ENCODE measurements at regions not wholly inside any gene's neighbourhood (a gene's known extent, or its start where the extent isn't known, plus 50 kb on each side); places are given as distances from the start of the nearest gene placed in this dataset.
A peak's percentile ranks its signal among the peaks of the same experiment; 100 is the strongest.

- H3K9me2 ChIP-seq (ENCODE audit: insufficient read depth, low read length) = no peaks in the 10 kb centered on the region
- H3K36me3 ChIP-seq (ENCODE audit: insufficient read depth, low read length) = no peaks in the 10 kb centered on the region
- no peaks in the 10 kb centered on the region for H4K20me1 ChIP-seq (ENCODE audit: insufficient read depth, low read length)
- DNase-seq (ENCODE audit: low spot score) = no peak
- peak overlapping the region; percentile 78 for H3K4me2 ChIP-seq (ENCODE audit: low read length)
- H3K4me1 ChIP-seq (ENCODE audit: insufficient read depth, low read length, poor library complexity, severe bottlenecking) = peaks cover 26% of the 10 kb centered on the region
- ChIA-PET POLR2A (interaction anchor here (0.6 to 1.1 kb wide), 3 partner anchors 11 to 137 kb away, joined by 3 to 5 read pairs (median 4); no protein-coding TSS in a partner anchor), CTCF (ENCODE audit: unreplicated experiment) (no interaction called here)
- peak overlapping the region; percentile 68 for H3K4me3 ChIP-seq (ENCODE audit: low read depth, low read length, poor library complexity, severe bottlenecking)
- no peaks in the 10 kb centered on the region for H3K79me2 ChIP-seq (ENCODE audit: insufficient read depth, low read depth, low read length)
- H3K27ac ChIP-seq (ENCODE audit: low read depth, low read length, poor library complexity, severe bottlenecking) = peak overlapping the region; percentile 40
- H3K9me3 ChIP-seq (ENCODE audit: low read length) = peaks cover 11% of the 10 kb centered on the region; the same call in 1 of the 2 replicates
- peak overlapping the region; percentile 57 for H2AFZ ChIP-seq (ENCODE audit: low read length)
- no TSS peak for BruUV-seq (replicated peaks)
- intact Hi-C loops (cut with micrococcal nuclease; ENCODE audit: unreplicated experiment) = loop anchor here (5.0 kb wide), 2 partner anchors 895 to 1300 kb away; no protein-coding TSS in a partner anchor
- TF ChIP-seq CTCF (conservative IDR thresholded peaks at IDR 0.05; ENCODE audit: low read length) (no peak), EZH2phosphoT487 (IDR thresholded peaks at IDR 0.05; ENCODE audit: borderline replicate concordance, low read depth, low read length) (no peak)
These were observed 269.0 kb downstream of the RPS24 start for GRCh38 chr10:78302739-78302988.

- TF ChIP-seq EZH2phosphoT487 (IDR thresholded peaks at IDR 0.05; ENCODE audit: borderline replicate concordance, low read depth, low read length) = no peak
- TF ChIP-seq CTCF (conservative IDR thresholded peaks at IDR 0.05; ENCODE audit: low read length) = peak; percentile 72
- intact Hi-C loops (cut with micrococcal nuclease; ENCODE audit: unreplicated experiment) = loop anchor here (1.0 to 5.0 kb wide), 4 partner anchors 256 to 1299 kb away; no protein-coding TSS in a partner anchor
- POLR2A ChIA-PET = interaction anchor here (0.6 to 1.4 kb wide), 5 partner anchors 11 to 70 kb away, joined by 3 to 7 read pairs (median 4); no protein-coding TSS in a partner anchor
- Histone ChIP-seq H3K27ac (ENCODE audit: low read depth, low read length, poor library complexity, severe bottlenecking) (peak overlapping the region; percentile 40), H3K79me2 (ENCODE audit: insufficient read depth, low read depth, low read length) (no peaks in the 10 kb centered on the region), H3K4me3 (ENCODE audit: low read depth, low read length, poor library complexity, severe bottlenecking) (peak overlapping the region; percentile 68), H4K20me1 (ENCODE audit: insufficient read depth, low read length) (no peaks in the 10 kb centered on the region), H3K9me2 (ENCODE audit: insufficient read depth, low read length) (no peaks in the 10 kb centered on the region), H2AFZ (ENCODE audit: low read length) (peak overlapping the region; percentile 57), H3K4me1 (ENCODE audit: insufficient read depth, low read length, poor library complexity, severe bottlenecking) (peaks cover 26% of the 10 kb centered on the region), H3K4me2 (ENCODE audit: low read length) (peak overlapping the region; percentile 78), H3K9me3 (ENCODE audit: low read length) (peaks cover 11% of the 10 kb centered on the region; the same call in 1 of the 2 replicates), H3K36me3 (ENCODE audit: insufficient read depth, low read length) (no peaks in the 10 kb centered on the region)
- BruUV-seq (replicated peaks) = no TSS peak
- peak; percentile 92 for DNase-seq (ENCODE audit: low spot score)
- CTCF ChIA-PET (ENCODE audit: unreplicated experiment) = no interaction called here
These were observed 269.6 kb downstream of the RPS24 start for GRCh38 chr10:78302989-78303854.

Data from OCI-LY7 (cell line).